ENCODE measurements at regions not wholly inside any gene's neighbourhood (a gene's known extent, or its start where the extent isn't known, plus 50 kb on each side); places are given as distances from the start of the nearest gene placed in this dataset.

DNA sequence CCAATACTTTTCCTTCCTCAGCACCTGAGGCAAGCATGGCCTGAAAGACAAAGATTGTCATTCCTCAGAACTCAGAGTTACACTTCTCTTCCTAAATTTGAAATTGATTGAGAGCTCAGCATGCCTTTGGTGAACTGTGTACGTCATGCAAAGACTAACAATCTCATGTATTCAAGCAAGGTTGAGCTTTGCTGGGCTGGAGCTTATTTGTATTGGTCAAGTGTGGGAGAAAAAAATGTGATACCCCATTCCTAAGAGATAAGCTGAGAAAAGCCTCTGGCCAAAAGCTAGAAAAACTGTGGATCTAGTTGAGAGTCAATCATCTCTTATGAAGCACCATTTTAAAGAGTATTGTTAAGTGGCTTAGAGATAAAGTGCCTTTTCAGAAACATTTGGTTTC lies 392.2 kb downstream of the RASEF start:
- TF ChIP-seq POLR2A (IDR thresholded peaks at IDR 0.05) (no peak), POLR2AphosphoS5 (IDR thresholded peaks at IDR 0.05) (no peak), EP300 (IDR thresholded peaks at IDR 0.05; ENCODE audit: low read depth) (no peak)
- TF ChIP-seq, protein P1, sequence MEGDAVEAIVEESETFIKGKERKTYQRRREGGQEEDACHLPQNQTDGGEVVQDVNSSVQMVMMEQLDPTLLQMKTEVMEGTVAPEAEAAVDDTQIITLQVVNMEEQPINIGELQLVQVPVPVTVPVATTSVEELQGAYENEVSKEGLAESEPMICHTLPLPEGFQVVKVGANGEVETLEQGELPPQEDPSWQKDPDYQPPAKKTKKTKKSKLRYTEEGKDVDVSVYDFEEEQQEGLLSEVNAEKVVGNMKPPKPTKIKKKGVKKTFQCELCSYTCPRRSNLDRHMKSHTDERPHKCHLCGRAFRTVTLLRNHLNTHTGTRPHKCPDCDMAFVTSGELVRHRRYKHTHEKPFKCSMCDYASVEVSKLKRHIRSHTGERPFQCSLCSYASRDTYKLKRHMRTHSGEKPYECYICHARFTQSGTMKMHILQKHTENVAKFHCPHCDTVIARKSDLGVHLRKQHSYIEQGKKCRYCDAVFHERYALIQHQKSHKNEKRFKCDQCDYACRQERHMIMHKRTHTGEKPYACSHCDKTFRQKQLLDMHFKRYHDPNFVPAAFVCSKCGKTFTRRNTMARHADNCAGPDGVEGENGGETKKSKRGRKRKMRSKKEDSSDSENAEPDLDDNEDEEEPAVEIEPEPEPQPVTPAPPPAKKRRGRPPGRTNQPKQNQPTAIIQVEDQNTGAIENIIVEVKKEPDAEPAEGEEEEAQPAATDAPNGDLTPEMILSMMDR (IDR thresholded peaks at IDR 0.05): no peak

Data from transverse colon (tissue), 4 donors.